ENCODE measurements at regions not wholly inside any gene's neighbourhood (a gene's known extent, or its start where the extent isn't known, plus 50 kb on each side); places are given as distances from the start of the nearest gene placed in this dataset.

DNA sequence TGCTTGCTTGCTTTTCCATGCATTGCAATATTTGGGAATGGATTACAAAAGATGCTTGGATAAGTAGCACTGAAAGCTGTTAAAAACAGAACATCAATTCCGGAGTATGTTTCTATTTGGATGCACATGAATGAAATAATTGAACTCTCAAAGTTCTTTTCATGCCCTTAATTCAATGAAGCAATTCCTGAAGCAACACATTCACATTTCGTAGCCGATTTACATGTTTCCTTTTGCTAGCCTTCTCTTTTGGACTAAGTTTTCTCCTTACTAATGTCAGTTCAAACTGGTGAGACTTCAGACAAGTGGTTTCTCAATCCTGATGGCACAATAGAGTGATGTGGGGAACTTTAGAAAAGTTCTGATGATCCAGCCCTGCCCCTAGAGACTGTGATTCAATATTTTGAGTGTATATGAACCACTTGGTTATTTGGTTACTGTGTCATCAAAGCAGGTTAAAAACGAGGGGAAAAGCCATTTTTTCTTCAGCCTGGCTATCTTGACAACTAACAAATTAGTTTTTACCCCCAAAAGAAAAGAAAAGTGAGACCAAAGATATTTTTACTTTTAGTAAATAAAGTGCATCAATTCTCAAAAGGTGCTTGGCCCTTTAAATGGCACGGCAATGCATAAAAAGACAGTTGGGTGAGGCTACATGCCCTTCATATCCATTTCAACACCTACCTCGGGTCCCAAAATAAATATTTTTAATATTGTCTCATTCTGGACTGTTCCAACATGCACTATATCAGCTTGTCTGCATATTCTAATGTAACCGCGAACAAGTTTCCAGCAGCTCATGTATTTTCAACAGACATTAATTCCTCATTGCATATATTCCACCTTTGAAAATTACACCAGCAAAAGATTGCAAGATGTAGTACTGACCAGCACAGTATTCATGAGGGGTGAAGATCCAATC lies 90.1 kb upstream of the RPL34 start:
- TF ChIP-seq, protein P1, sequence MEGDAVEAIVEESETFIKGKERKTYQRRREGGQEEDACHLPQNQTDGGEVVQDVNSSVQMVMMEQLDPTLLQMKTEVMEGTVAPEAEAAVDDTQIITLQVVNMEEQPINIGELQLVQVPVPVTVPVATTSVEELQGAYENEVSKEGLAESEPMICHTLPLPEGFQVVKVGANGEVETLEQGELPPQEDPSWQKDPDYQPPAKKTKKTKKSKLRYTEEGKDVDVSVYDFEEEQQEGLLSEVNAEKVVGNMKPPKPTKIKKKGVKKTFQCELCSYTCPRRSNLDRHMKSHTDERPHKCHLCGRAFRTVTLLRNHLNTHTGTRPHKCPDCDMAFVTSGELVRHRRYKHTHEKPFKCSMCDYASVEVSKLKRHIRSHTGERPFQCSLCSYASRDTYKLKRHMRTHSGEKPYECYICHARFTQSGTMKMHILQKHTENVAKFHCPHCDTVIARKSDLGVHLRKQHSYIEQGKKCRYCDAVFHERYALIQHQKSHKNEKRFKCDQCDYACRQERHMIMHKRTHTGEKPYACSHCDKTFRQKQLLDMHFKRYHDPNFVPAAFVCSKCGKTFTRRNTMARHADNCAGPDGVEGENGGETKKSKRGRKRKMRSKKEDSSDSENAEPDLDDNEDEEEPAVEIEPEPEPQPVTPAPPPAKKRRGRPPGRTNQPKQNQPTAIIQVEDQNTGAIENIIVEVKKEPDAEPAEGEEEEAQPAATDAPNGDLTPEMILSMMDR (IDR thresholded peaks at IDR 0.05; ENCODE audit: low read depth, low read length) = no peak
- CTCF ChIA-PET = interaction anchor here (1.3 kb wide), 1 partner anchor 511 kb away, joined by 3 read pairs; no protein-coding TSS in a partner anchor
- H3K27ac ChIP-seq (ENCODE audit: low read depth, low read length) = no peak overlapping the region
- no peaks in the 10 kb centered on the region for H3K9me3 ChIP-seq (ENCODE audit: control insufficient read depth, insufficient read depth, low read length)
- peaks cover 3% of the 10 kb centered on the region for H3K27me3 ChIP-seq (ENCODE audit: control insufficient read depth, insufficient read depth, low read length)
- DNase-seq (ENCODE audit: low read depth, low spot score) = no peak
- POLR2A ChIA-PET = no interaction called here
- no peak overlapping the region for H3K4me3 ChIP-seq (ENCODE audit: low read depth, low read length)

DNA sequence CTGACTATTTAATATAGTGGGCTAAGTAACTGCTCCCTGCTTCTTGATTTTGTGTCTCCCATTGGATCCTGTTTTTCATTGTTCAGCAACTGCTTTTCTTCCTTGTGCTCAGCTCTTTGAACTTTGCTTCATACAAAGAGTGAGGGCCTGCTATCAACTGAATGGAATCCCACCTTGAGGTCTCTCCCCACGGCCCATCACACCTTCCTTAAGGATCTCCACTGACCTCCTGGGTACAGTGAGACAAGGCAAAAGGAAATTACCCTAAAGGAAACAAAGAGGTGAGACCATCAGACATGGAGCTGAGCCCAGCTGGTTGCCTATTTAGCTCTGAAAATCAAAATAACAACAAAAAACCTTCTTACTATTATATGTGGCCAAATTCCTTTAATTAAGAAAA lies 91.3 kb upstream of the RPL34 start:
- Histone ChIP-seq H3K4me3 (ENCODE audit: low read depth, low read length) (no peak overlapping the region), H3K27me3 (ENCODE audit: control insufficient read depth, insufficient read depth, low read length) (peaks cover 3% of the 10 kb centered on the region), H3K9me3 (ENCODE audit: control insufficient read depth, insufficient read depth, low read length) (no peaks in the 10 kb centered on the region), H3K27ac (ENCODE audit: low read depth, low read length) (no peak overlapping the region)
- ChIA-PET CTCF (interaction anchor here (0.6 to 1.2 kb wide), 2 partner anchors 15 to 37 kb away, joined by 3 read pairs; no protein-coding TSS in a partner anchor), POLR2A (no interaction called here)
- TF ChIP-seq, protein P1 (IDR thresholded peaks at IDR 0.05; ENCODE audit: low read depth, low read length) = no peak
- DNase-seq (ENCODE audit: low read depth, low spot score) = no peak

DNA sequence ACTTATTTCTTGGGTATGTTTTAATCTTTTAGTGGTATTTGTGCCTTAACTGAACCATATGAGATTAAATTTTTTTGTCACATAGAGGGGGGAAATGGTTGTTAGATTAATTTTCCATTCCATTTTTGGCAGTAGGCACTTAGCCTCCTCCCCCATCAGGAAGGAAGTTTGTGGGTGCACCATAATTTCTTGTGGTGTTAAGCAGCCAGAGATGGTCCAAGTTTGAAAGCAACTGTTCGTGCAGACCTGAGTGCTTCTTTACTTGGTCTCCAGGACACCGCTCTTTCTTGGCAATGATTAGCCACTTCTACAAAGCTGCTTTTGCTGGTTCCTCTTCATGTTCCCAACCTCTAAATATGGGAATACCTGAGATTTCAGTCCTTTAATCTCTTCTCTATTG lies 92.7 kb upstream of the RPL34 start:
- ChIA-PET POLR2A (no interaction called here), CTCF (no interaction called here)
- no peak for DNase-seq (ENCODE audit: low read depth, low spot score)
- Histone ChIP-seq H3K27me3 (ENCODE audit: control insufficient read depth, insufficient read depth, low read length) (peaks cover 3% of the 10 kb centered on the region), H3K9me3 (ENCODE audit: control insufficient read depth, insufficient read depth, low read length) (no peaks in the 10 kb centered on the region), H3K27ac (ENCODE audit: low read depth, low read length) (no peak overlapping the region), H3K4me3 (ENCODE audit: low read depth, low read length) (no peak overlapping the region)
- TF ChIP-seq, protein P1 (IDR thresholded peaks at IDR 0.05; ENCODE audit: low read depth, low read length) = no peak

DNA sequence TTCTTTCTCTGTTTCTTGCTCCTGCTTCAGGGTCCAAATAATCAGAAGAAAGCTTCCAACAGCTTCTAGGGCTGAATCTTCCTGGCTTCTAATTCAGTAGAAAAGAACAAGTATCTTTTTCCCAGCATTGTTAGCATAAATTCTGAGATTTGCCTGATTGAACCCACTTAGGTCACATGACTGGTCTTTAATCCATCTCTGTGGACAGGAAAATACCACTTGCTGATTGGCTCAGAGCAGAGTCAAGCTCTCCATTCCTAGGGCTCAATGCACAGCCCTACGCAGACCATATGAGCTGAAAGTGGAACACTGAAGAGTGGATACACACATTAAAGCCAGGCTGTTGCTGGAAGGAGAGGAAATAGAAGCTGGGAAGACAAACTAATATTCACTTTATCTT lies 99.6 kb upstream of the RPL34 start:
- CTCF ChIA-PET = interaction anchor here (1.4 kb wide), 1 partner anchor 461 kb away, joined by 3 read pairs; no protein-coding TSS in a partner anchor
- no peak for DNase-seq (ENCODE audit: low read depth, low spot score)
- Histone ChIP-seq H3K4me3 (ENCODE audit: low read depth, low read length) (no peak overlapping the region), H3K27ac (ENCODE audit: low read depth, low read length) (no peak overlapping the region), H3K9me3 (ENCODE audit: control insufficient read depth, insufficient read depth, low read length) (no peaks in the 10 kb centered on the region), H3K27me3 (ENCODE audit: control insufficient read depth, insufficient read depth, low read length) (no peaks in the 10 kb centered on the region)
- TF ChIP-seq, protein P1 (IDR thresholded peaks at IDR 0.05; ENCODE audit: low read depth, low read length) = no peak
- POLR2A ChIA-PET = no interaction called here

DNA sequence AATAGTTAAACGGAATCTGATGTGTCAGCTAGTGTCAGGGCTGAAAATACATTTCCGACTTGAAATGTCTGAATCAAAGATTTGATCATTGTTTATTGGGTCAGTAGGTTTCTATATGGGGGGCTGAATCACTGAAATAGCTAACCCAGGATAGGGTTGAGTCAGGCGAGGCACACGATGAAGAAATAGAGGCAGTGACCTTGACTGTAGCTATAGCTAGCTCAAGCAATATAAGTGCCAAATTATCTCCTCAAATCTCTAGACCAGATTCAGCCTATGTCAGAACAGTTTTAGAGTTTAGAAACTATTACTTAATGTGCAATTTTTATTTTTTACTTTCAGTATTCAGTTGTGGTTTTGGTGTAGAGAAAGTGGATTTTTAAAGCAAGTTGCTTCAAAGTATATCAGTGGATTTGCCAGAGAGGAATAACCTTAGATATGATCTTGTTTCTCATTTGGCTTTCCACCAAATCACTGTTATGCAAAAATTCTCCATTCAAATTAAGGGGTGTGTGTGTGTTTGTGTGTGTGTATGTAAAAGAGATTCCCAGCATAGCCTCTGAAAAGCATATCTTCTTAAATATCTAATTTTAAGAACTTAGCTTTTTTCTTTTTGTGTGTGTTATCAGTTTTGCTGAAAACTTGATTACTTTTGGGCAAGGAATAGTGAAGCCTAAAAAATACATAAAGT lies 100.3 kb upstream of the RPL34 start:
- Histone ChIP-seq H3K27me3 (ENCODE audit: control insufficient read depth, insufficient read depth, low read length) (no peaks in the 10 kb centered on the region), H3K9me3 (ENCODE audit: control insufficient read depth, insufficient read depth, low read length) (no peaks in the 10 kb centered on the region), H3K27ac (ENCODE audit: low read depth, low read length) (no peak overlapping the region), H3K4me3 (ENCODE audit: low read depth, low read length) (no peak overlapping the region)
- no peak for DNase-seq (ENCODE audit: low read depth, low spot score)
- CTCF ChIA-PET = interaction anchor here (1.4 kb wide), 1 partner anchor 460 kb away, joined by 3 read pairs; no protein-coding TSS in a partner anchor
- POLR2A ChIA-PET = no interaction called here
- TF ChIP-seq, protein P1 (IDR thresholded peaks at IDR 0.05; ENCODE audit: low read depth, low read length) = no peak
